Breast epithelium (tissue), 3 donors: ENCODE measurements at regions not wholly inside any gene's neighbourhood (a gene's known extent, or its start where the extent isn't known, plus 50 kb on each side); places are given as distances from the start of the nearest gene placed in this dataset.

Experiments used
- POLR2A ChIP-seq: fragments of 450-650 bp; IDR thresholded peaks from one replicate; pipeline ENCODE4 v1.6.1; 2016; ENCODE audit warnings: antibody characterized with exemption, mild to moderate bottlenecking, moderate library complexity
- POLR2AphosphoS5 ChIP-seq, 3 donors: sonication (generic); formaldehyde crosslinking; IDR thresholded peaks; one replicate each; pipeline ENCODE4 v1.6.1; 2017; ENCODE audit warnings: antibody characterized with exemption in 3 of 3
- TF ChIP-seq, protein P1 (sequence below), 3 donors: fragments of 450-650 bp; IDR thresholded peaks; one replicate each; pipeline ENCODE4 v1.5.1; 2016 to 2017; ENCODE audit warnings: antibody characterized with exemption in 3 of 3, mild to moderate bottlenecking in 3 of 3, moderate library complexity in 3 of 3

DNA sequence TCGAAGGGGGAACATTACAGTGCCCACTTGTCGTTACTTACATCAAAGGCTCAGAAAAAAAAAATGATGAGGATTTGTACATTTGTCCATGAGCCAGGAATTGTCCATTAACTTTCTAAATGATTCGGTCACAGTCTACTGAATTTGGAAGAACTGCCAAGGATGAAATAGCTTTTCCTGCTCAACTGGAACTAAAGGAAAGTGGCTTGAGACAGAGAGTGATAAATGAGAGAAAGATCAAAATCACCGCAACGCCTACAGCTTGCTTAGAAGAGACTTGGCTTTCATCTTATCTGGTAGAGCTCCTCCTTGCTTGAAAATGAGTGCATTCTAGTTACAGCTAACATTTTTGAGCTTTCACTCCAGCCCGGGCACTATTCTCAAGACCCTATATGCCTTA is 55.5 kb upstream of the ADGRG2 start:
- TF ChIP-seq, protein P1, sequence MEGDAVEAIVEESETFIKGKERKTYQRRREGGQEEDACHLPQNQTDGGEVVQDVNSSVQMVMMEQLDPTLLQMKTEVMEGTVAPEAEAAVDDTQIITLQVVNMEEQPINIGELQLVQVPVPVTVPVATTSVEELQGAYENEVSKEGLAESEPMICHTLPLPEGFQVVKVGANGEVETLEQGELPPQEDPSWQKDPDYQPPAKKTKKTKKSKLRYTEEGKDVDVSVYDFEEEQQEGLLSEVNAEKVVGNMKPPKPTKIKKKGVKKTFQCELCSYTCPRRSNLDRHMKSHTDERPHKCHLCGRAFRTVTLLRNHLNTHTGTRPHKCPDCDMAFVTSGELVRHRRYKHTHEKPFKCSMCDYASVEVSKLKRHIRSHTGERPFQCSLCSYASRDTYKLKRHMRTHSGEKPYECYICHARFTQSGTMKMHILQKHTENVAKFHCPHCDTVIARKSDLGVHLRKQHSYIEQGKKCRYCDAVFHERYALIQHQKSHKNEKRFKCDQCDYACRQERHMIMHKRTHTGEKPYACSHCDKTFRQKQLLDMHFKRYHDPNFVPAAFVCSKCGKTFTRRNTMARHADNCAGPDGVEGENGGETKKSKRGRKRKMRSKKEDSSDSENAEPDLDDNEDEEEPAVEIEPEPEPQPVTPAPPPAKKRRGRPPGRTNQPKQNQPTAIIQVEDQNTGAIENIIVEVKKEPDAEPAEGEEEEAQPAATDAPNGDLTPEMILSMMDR (IDR thresholded peaks at IDR 0.05), result no peak
- TF ChIP-seq POLR2AphosphoS5 (IDR thresholded peaks at IDR 0.05), result no peak
- TF ChIP-seq POLR2A, result no peak
